Kidney epithelial cell (primary cell): ENCODE measurements at regions not wholly inside any gene's neighbourhood (a gene's known extent, or its start where the extent isn't known, plus 50 kb on each side); places are given as distances from the start of the nearest gene placed in this dataset.

Experiments used
- DNase-seq: peaks from one replicate; pipeline ENCODE4 v3.0.0-alpha.2; 2010; ENCODE audit warnings: low read depth
- H3K27me3 ChIP-seq: 2 replicates; pipeline ENCODE4 v1.6.0; 2011; ENCODE audit warnings: low read length; ENCODE audit not compliant: control insufficient read depth, insufficient read depth
- H3K36me3 ChIP-seq: 2 replicates; pipeline ENCODE4 v1.5.1; 2011; ENCODE audit warnings: low read length; ENCODE audit not compliant: control insufficient read depth, insufficient read depth
- H3K4me3 ChIP-seq: 2 replicates; pipeline ENCODE4 v1.5.1; 2011; ENCODE audit warnings: low read depth, mild to moderate bottlenecking, control low read depth, low read length
- TF ChIP-seq, protein P1 (sequence below): IDR thresholded peaks from 2 replicates; pipeline ENCODE4 v1.5.1; 2011; ENCODE audit warnings: mild to moderate bottlenecking, moderate library complexity, low read length, control low read depth, inconsistent platforms; ENCODE audit not compliant: insufficient read depth, poor library complexity, severe bottlenecking

DNA sequence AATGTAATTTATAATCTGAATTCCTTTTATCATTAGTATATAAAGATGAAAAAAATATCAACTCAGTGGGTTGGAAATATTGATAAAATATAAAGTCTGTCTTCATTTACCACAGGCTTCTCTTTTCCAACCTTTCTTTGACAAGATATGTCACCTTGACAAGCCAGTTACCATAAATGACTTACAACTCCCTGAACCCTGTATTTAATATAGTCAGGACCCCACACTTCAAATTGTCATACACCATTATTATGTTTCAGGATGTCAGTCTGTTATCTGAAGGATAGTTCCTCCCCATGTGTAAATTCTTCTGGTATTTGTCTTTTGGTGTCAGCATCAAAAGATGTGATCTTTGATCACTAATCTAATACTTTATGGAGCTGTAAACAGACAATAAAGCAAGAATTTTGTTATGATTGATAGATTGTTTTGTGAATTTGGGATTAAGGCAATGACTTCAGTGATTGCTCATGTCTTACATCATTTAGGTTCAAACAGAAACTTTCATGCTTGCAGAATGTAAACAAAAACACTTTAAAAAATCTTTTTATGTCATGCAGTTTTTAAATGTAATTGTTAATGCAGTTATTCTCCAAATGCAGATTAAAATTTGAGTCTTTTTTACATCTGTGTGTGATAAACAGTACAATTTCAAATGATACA, 503.5 kb upstream of the BCHE start:
- TF ChIP-seq, protein P1, sequence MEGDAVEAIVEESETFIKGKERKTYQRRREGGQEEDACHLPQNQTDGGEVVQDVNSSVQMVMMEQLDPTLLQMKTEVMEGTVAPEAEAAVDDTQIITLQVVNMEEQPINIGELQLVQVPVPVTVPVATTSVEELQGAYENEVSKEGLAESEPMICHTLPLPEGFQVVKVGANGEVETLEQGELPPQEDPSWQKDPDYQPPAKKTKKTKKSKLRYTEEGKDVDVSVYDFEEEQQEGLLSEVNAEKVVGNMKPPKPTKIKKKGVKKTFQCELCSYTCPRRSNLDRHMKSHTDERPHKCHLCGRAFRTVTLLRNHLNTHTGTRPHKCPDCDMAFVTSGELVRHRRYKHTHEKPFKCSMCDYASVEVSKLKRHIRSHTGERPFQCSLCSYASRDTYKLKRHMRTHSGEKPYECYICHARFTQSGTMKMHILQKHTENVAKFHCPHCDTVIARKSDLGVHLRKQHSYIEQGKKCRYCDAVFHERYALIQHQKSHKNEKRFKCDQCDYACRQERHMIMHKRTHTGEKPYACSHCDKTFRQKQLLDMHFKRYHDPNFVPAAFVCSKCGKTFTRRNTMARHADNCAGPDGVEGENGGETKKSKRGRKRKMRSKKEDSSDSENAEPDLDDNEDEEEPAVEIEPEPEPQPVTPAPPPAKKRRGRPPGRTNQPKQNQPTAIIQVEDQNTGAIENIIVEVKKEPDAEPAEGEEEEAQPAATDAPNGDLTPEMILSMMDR, result no peak
- DNase-seq, result no peak
- Histone ChIP-seq H3K27me3 (no peaks in the 10 kb centered on the region), H3K36me3 (no peaks in the 10 kb centered on the region), H3K4me3 (no peak overlapping the region)

DNA sequence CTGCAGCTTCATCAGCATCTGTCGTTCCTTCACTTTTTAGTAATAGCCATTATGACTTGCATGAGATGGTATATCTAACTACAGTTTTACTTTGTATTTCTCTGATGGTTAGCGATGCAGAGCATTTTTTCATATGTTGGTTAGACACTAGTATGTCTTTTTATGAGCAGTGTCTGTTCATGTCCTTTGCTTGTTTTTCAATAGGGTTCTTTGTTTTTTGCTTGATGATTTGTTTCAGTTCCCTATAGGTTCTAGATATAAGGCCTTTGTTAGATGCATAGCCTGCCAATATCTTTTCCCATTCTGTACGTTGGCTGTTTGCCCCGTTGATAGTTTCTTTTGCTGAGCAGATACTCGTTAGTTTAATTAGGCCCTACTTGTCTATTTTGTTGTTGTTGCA, 487.2 kb upstream of the BCHE start:
- DNase-seq, result no peak
- Histone ChIP-seq H3K36me3 (no peaks in the 10 kb centered on the region), H3K4me3 (no peak overlapping the region), H3K27me3 (no peaks in the 10 kb centered on the region)
- TF ChIP-seq, protein P1, result no peak

DNA sequence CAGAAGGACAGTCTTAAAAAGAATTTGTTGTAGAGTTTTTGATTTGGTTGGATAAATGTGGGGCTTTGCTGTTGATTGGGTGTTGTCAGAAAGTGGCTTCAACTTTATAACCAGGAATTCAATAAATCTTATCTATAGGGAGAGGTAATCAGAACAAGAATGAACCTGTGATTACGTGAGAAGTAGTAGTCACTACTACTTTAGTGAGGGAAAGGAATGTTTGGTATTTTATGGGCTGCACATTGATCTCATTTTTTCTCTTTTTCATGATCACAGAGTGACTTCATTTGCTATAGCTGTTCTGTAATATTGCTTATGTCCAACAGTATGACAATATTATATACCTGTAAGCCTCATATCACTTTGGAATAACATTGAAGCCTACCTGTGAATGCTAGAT, 485.2 kb upstream of the BCHE start:
- Histone ChIP-seq H3K27me3 (no peaks in the 10 kb centered on the region), H3K36me3 (no peaks in the 10 kb centered on the region), H3K4me3 (no peak overlapping the region)
- TF ChIP-seq, protein P1, result no peak
- DNase-seq, result no peak

DNA sequence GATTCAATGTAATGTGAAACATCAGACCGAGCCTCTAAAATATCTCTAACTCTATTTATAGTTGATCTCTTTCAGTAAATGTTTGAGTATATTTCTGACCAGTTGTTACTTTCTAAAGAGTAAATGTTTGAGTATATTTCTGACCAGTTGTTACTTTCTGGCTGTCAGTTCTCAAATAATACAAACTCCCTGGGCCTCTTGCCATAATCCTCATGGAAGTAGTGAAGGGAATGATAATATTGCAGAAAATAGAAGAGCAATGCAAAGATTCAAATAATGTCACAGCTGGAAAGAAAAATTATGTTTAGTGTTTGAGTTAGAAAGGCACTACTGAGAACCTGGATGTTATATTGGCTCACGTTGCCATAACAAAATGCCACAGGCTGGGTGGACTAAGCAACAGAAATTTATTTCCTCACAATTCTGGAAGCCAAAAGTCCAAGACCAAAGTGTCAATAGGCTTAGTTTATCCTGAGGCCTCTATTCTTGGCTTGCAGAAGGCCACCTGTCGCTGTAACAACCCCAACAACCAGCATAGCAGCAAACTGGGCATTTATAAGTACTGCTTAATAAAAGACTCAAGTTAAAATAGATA, 470.6 kb upstream of the BCHE start:
- Histone ChIP-seq H3K4me3 (no peak overlapping the region), H3K27me3 (no peaks in the 10 kb centered on the region), H3K36me3 (no peaks in the 10 kb centered on the region)
- DNase-seq, result no peak
- TF ChIP-seq, protein P1, result no peak

DNA sequence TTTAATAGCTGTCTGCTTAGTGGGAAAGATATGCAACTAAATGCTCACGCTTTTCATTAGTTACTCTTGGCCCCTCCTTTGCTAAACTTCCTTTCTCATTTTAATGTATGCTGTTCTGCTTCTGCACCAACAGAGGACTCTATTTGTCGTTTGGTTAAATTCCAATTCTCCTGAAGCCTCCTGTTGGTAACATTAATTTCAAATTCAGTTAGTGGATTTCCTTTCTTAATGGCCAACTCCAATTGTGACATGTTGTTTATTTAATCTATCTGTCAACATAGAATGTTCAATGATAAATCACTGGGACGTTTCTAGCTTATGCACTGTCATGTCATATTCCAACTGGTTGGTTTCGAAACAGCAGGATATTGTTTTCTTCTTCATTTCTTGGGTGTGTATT, 467.4 kb upstream of the BCHE start:
- Histone ChIP-seq H3K36me3 (no peaks in the 10 kb centered on the region), H3K27me3 (no peaks in the 10 kb centered on the region), H3K4me3 (no peak overlapping the region)
- TF ChIP-seq, protein P1, result no peak
- DNase-seq, result no peak

DNA sequence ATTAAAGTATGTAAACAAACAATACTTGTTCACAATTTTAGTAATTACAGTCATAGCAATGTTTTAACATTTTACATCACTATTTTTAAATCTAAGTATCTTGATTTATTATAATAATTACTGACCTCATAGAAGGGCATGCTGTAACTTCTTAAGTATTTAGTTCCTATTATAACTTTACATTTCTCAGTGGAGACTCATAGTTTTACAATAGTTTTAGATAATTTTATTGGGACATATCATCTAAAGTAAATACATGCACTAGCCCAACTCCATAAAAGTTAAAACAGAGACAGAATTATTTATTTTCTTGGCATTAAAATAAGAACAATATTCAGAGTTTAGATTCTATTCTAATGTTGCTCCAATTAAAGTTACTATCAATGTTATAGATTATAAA, 466.5 kb upstream of the BCHE start:
- TF ChIP-seq, protein P1, result no peak
- H3K36me3 ChIP-seq, result no peaks in the 10 kb centered on the region
- no peak for DNase-seq
- H3K27me3 ChIP-seq, result no peaks in the 10 kb centered on the region
- no peak overlapping the region for H3K4me3 ChIP-seq
